ENCODE measurements at regions not wholly inside any gene's neighbourhood (a gene's known extent, or its start where the extent isn't known, plus 50 kb on each side); places are given as distances from the start of the nearest gene placed in this dataset.

DNA sequence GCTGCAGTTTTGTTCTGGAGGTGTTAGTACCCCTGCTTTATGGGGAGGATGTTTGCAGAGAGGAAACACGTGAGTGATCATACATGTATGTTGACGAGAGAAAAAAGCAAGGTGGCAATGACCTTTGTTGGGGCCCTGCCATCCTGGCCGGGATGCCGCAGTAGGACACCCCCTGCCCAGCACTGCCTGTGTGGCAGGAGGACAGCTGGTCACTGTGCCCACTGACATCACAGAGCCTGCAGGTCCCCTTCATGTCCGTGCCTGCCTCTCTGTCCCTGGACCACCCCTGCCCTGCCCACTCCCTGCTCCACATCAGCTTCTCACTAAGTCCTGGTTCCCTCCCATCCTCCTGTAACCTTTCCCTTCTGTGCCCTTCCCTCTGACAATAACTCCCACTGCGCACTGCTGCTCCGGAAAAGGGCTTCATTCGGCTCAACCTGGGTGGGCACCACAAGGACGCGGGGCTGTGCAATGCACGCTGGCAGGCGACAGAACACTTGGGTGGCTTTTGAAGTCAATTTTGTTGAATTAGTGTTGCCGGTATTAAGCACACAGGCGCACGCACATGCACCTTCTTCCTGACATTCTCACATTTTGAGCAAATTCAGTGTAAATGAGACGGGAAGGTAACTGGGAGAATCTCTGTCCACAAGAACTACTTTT lies 51.5 kb upstream of the TWIST2 start:
- TF ChIP-seq CTCF (IDR thresholded peaks at IDR 0.05) (no peak), SMC3 (IDR thresholded peaks at IDR 0.05) (no peak)

Data from A549 (cell line).